Activated T-cell treated with anti-CD3 and anti-CD28 coated beads, Interleukin-2, amount 50 U/mL, for 24 hours (primary cell): ENCODE measurements at regions not wholly inside any gene's neighbourhood (a gene's known extent, or its start where the extent isn't known, plus 50 kb on each side); places are given as distances from the start of the nearest gene placed in this dataset.

ENCODE experiments used
- DNase-seq: peaks from one replicate; pipeline ENCODE4 v3.0.0-alpha.2; 2020
- H3K27ac Mint-ChIP-seq: 2 replicates; pipeline ENCODE4 v1.8.0; 2020; ENCODE audit warnings: mild to moderate bottlenecking, mixed read lengths
- H3K27me3 Mint-ChIP-seq: 2 replicates; pipeline ENCODE4 v1.8.0; 2020; ENCODE audit warnings: mixed read lengths
- H3K36me3 Mint-ChIP-seq: 2 replicates; pipeline ENCODE4 v1.8.0; 2020; ENCODE audit warnings: low read depth, mixed read lengths
- H3K4me1 Mint-ChIP-seq: 2 replicates; pipeline ENCODE4 v1.8.0; 2020; ENCODE audit warnings: low read depth, mixed read lengths
- H3K4me3 Mint-ChIP-seq: 2 replicates; pipeline ENCODE4 v1.8.0; 2020; ENCODE audit warnings: mild to moderate bottlenecking, moderate library complexity, mixed read lengths
- H3K9me3 Mint-ChIP-seq: 2 replicates; pipeline ENCODE4 v1.8.0; 2020; ENCODE audit warnings: mixed read lengths

DNA sequence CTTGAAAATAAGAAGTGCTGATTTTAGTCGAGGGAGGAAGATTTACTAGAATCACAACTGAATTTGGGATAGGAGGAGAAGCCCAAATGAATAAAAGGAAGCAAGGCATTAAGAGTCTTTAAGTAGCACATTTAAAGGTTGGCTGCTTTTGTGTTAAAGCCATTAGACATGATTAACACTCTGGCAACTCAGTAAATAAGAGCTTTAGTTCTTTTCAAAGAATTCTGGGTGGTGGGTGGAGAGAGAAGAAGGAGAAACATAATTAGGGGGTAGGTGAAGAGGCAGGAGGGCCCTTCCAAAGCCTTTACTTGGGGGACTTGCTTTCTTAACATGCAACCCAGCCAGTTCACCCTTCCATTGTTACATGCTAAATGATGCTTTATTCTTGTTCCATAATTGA lies 284.6 kb upstream of the SEL1L start:
- Mint-ChIP-seq H3K4me3 (no peak overlapping the region), H3K27me3 (no peaks in the 10 kb centered on the region), H3K36me3 (no peaks in the 10 kb centered on the region), H3K27ac (no peak overlapping the region), H3K9me3 (peaks cover 4% of the 10 kb centered on the region), H3K4me1 (no peaks in the 10 kb centered on the region)
- DNase-seq, result no peak

DNA sequence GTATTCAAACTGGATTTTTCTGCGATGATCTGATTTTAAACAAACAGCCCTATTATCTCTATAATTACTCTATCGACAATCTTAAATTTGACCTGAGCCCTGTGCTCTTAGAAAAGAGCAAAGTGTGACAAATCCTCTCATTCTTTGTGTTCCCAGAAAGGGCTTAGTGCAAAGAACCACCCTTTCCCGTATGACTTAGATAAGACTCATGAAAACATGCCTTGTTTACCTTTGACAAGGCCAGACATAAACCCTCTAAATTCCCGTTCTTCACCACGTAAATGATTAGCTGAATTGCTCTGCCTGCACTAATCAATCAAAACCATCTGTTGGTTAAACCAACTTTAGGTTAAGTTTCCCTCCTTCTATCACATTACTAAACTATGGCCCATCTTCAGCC lies 285.7 kb upstream of the SEL1L start:
- peaks cover 4% of the 10 kb centered on the region for H3K9me3 Mint-ChIP-seq
- H3K36me3 Mint-ChIP-seq, result no peaks in the 10 kb centered on the region
- no peaks in the 10 kb centered on the region for H3K4me1 Mint-ChIP-seq
- no peak overlapping the region for H3K4me3 Mint-ChIP-seq
- no peak for DNase-seq
- H3K27me3 Mint-ChIP-seq, result no peaks in the 10 kb centered on the region
- no peak overlapping the region for H3K27ac Mint-ChIP-seq

DNA sequence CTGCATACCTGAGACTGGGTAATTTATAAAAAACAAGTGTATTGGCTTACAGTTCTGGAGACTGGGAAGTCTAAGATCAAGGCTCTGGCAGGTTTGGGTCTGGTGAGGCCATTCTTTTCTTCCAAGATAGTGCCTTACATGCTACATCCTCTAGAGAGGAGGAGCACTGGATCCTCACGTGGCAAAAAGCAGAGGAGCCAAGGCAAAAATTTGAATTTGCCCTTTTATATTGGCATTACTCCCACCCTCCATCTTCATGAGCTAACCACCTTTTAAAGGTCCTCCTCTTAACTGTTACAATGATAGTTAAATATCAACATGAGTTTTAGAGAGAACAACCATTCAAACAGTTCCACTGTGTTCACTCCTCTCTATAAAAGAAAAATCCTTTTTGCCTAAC lies 286.3 kb upstream of the SEL1L start:
- H3K4me1 Mint-ChIP-seq, result no peaks in the 10 kb centered on the region
- no peaks in the 10 kb centered on the region for H3K27me3 Mint-ChIP-seq
- H3K36me3 Mint-ChIP-seq, result no peaks in the 10 kb centered on the region
- H3K27ac Mint-ChIP-seq, result no peak overlapping the region
- peaks cover 4% of the 10 kb centered on the region for H3K9me3 Mint-ChIP-seq
- DNase-seq, result no peak
- no peak overlapping the region for H3K4me3 Mint-ChIP-seq

DNA sequence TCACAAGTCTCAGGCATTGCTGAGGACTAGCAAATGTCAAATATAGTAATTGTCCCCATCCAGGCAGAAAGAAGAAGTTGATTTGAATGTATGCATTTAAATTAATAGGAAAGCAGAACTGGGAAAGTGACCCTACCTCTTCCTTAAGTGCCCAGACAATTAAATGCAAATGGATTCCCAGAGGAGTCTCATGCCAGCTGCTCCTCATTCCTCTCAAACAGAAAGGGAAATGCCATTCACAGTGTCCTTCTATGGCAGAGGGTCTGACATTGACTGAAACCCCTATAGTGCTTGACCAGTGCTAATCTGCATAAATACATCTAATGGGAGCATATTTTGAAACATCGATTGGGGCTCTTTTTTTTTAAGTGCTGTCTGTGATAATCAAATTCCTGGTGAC lies 292.4 kb upstream of the SEL1L start:
- Mint-ChIP-seq H3K4me3 (no peak overlapping the region), H3K27ac (no peak overlapping the region), H3K36me3 (no peaks in the 10 kb centered on the region), H3K27me3 (no peaks in the 10 kb centered on the region), H3K9me3 (peaks cover 8% of the 10 kb centered on the region), H3K4me1 (no peaks in the 10 kb centered on the region)
- no peak for DNase-seq

DNA sequence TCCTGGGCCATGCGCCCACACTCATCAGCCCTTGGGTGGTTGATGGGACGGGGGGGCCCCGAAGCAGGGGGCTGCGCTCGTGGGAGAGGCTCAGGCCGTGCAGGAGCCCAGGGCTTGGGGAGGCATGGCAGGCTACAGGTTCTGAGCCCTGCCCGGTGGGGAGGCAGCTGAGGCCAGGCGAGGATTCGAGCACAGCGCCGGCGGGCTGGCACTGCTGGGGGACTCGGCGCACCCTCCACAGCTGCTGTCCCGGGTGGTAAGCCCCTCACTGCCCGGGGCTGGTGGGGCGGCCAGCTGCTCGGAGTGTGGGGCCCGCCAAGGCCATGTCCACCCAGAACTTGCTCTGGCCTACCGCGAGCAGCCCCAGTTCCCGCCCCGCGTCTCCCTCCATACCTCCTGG lies 295.8 kb upstream of the SEL1L start:
- H3K27ac Mint-ChIP-seq, result no peak overlapping the region
- no peak overlapping the region for H3K4me3 Mint-ChIP-seq
- no peaks in the 10 kb centered on the region for H3K27me3 Mint-ChIP-seq
- no peak for DNase-seq
- no peaks in the 10 kb centered on the region for H3K36me3 Mint-ChIP-seq
- peaks cover 4% of the 10 kb centered on the region for H3K9me3 Mint-ChIP-seq
- no peaks in the 10 kb centered on the region for H3K4me1 Mint-ChIP-seq

DNA sequence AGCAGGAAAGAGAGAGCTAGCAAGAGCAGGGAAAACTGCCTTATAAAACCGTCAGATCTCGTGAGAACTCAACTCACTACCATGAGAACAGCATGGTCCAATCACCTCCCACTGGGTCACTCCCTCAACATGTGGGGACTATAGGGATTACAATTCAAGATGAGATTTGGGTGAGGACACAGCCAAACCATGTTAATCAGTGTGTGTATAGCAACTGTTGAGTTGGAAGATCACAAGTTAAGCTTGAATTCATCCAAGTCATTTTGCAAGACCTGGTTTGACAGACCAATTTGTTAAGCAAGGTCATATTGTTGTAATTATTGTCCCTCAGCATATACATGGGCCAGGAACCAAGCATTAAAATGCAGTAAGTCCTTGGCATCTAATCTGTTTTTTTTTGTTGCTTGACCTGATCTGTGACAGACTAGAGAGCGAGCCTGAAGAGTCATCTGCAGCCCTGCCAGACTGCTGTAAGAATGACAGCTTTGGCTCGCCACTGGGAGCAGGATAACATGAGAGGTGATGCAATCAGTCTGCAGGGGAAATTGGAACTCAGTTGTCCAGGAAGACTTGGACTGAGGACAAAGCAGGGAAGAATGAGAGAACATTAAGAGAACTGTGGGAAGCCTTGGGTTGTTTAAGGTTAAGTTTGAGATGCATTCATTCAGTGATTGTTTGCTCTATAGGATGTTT lies 297.6 kb upstream of the SEL1L start:
- no peaks in the 10 kb centered on the region for H3K36me3 Mint-ChIP-seq
- DNase-seq, result no peak
- no peaks in the 10 kb centered on the region for H3K27me3 Mint-ChIP-seq
- H3K9me3 Mint-ChIP-seq, result peaks cover 11% of the 10 kb centered on the region
- no peak overlapping the region for H3K27ac Mint-ChIP-seq
- no peaks in the 10 kb centered on the region for H3K4me1 Mint-ChIP-seq
- no peak overlapping the region for H3K4me3 Mint-ChIP-seq

DNA sequence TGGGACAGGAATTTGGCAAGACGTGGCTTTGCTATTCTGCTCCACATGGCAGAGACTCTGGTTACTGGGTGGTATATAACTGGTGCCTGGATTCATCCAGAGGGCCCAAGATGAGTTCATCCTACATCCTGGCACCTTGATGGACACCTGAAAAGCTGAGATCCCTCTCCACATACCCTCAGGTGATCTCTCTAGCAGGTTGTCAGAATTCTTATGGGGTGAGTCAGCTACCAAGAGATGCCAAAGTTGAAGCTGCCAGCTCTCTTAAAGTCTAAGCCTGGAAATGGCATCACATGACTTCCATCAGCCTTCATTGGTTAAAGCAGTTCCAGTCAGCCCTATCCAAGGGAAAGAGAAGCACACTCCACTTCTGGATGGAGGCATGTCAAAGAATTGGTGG lies 300.7 kb upstream of the SEL1L start:
- H3K9me3 Mint-ChIP-seq, result peaks cover 16% of the 10 kb centered on the region
- no peaks in the 10 kb centered on the region for H3K36me3 Mint-ChIP-seq
- no peak for DNase-seq
- H3K4me1 Mint-ChIP-seq, result no peaks in the 10 kb centered on the region
- no peak overlapping the region for H3K27ac Mint-ChIP-seq
- H3K27me3 Mint-ChIP-seq, result no peaks in the 10 kb centered on the region
- H3K4me3 Mint-ChIP-seq, result no peak overlapping the region

DNA sequence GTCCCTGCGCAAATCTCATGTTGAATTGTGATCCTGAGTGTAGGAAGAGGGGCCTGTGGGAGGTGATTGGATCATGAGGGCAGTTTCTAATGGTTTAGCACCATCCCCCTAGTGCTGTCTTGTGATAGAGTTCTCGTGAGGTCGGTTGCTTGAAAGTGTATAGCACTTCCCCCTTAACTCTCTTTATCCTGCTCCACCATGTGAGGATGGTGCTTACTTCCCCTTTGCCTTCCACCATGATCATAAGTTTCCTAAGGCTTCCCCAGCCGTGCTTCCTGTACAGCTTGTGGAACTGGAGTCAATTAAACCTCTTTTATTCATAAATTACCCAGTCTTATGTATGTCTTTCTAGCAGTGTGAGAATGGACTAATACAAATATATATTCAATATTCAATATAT lies 303.7 kb upstream of the SEL1L start:
- H3K4me1 Mint-ChIP-seq, result no peaks in the 10 kb centered on the region
- H3K36me3 Mint-ChIP-seq, result no peaks in the 10 kb centered on the region
- no peaks in the 10 kb centered on the region for H3K27me3 Mint-ChIP-seq
- DNase-seq, result no peak
- no peak overlapping the region for H3K27ac Mint-ChIP-seq
- peaks cover 16% of the 10 kb centered on the region for H3K9me3 Mint-ChIP-seq
- no peak overlapping the region for H3K4me3 Mint-ChIP-seq

DNA sequence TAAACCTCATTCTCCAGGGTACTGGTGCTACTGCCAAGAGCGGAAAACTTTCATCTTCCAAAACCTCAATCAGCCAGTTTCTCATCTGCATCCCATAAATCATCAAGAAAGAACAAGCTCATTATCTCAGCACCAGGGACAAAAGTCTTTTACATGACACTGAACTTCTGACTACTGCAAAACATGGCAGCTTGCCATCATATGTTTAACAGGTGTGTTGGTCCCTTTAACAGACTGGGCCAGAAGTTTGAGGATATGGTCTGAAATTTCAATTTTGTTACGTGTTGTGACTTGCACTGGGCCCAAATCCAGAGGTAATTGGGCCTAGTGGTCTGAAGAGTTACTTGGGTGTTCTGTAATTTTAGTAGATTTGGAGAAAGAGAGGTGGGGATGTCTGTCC lies 305.4 kb upstream of the SEL1L start:
- Mint-ChIP-seq H3K36me3 (no peaks in the 10 kb centered on the region), H3K4me3 (no peak overlapping the region), H3K4me1 (no peaks in the 10 kb centered on the region), H3K27ac (no peak overlapping the region), H3K9me3 (peaks cover 16% of the 10 kb centered on the region), H3K27me3 (no peaks in the 10 kb centered on the region)
- DNase-seq, result no peak

DNA sequence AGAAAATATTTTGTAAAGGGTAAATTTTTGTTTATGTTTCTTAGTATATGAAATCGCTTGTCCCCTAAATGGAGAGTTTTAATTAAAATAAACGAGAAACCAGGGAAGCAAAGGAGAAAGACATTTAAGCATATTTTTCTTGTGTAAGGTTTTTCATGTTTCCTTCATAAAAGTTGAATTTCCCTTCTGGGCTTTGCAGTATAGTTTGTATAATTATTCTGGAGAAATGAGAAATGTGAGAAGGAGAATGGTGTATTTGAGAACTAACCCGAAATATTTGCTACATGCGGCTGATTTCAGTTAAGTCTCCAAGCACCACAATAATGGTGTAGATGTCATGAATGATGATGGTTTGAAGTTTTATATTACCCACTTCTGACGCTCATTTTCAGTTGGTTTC lies 307.7 kb upstream of the SEL1L start:
- Mint-ChIP-seq H3K4me1 (no peaks in the 10 kb centered on the region), H3K4me3 (no peak overlapping the region), H3K9me3 (peaks cover 8% of the 10 kb centered on the region), H3K36me3 (no peaks in the 10 kb centered on the region), H3K27ac (no peak overlapping the region), H3K27me3 (no peaks in the 10 kb centered on the region)
- no peak for DNase-seq

DNA sequence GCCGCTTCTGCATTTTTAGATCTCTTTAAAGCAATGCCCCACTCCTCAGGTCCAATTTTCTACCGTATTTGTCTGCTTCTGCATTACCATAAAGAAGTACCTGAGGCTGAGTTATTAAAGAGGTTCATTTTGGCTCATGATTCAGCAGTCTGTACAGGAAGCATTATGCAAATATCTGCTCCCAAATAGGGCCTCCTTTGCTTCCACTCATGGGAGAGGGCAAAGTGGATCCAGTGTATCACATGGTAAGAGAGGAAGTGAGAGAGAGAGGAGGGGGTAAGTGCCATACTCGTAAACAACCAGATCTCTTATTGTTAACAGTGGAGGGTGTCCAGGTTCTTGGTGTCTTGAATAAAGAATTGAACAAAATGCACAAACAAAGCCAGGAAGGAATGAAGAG lies 316.1 kb upstream of the SEL1L start:
- no peak for DNase-seq
- Mint-ChIP-seq H3K4me3 (no peak overlapping the region), H3K4me1 (no peaks in the 10 kb centered on the region), H3K9me3 (peaks cover 26% of the 10 kb centered on the region), H3K36me3 (no peaks in the 10 kb centered on the region), H3K27me3 (no peaks in the 10 kb centered on the region), H3K27ac (no peak overlapping the region)

DNA sequence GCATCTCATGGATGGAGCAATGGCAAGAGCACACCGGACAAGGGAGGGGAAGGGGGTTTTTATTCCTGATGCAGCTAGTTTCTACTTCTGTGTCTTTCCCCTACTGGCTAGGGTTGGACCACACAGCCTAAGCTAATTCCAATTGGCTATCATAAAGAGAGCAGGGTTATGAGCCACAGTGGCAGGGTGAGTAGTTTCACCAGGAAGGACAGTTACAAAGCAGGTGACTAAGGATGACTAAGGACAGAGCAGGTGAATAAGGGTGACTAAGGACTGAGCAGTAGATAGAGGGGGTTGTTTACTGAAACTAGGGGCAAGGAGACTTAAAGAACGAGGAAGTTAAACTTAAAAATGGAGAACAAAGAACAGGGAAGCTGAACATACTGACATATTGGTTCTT lies 321.4 kb upstream of the SEL1L start:
- Mint-ChIP-seq H3K9me3 (peaks cover 34% of the 10 kb centered on the region), H3K27ac (no peak overlapping the region), H3K36me3 (no peaks in the 10 kb centered on the region), H3K4me1 (no peaks in the 10 kb centered on the region), H3K4me3 (no peak overlapping the region), H3K27me3 (no peaks in the 10 kb centered on the region)
- no peak for DNase-seq

DNA sequence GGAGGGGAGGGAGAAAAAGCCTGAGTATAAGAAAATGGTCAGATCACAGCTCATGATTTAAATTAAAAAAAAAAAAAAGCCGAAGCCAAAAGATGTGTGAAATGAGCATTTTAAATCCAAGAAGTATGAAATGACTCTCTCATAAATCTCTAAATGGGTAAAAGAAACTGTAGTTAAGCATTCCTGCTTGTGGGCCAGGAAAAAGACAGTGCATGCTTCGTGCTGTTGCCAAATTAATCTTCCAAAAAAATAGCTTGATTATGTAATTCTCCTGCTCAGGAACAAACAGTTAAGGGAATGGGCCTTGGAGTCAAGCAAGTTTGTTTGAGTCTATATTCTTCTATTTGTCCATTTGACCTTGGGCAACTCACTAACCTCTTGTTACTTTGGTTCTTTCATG lies 325.4 kb upstream of the SEL1L start:
- Mint-ChIP-seq H3K4me3 (no peak overlapping the region), H3K9me3 (peaks cover 33% of the 10 kb centered on the region), H3K36me3 (no peaks in the 10 kb centered on the region), H3K4me1 (no peaks in the 10 kb centered on the region), H3K27me3 (no peaks in the 10 kb centered on the region), H3K27ac (no peak overlapping the region)
- DNase-seq, result no peak

DNA sequence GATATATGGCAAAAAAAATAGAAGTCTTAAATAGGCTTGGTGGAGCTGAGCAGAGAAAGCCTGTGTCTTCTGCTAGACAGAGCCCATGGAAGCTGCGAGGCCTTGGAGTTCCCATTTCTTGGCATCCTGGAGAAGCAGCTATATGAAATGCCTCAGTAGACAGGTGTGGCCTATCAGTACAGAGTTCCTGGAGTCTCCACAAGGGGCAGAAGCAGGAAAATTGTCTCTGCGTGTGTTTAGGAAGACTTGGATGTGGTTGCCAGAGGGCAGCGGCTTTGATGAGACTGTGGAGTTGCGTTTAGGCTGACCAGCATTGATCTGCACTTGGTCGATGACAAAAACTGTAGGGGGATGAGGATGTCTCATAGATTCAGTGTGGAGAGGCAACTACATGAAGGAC lies 334.5 kb upstream of the SEL1L start:
- no peaks in the 10 kb centered on the region for H3K4me1 Mint-ChIP-seq
- H3K4me3 Mint-ChIP-seq, result no peak overlapping the region
- DNase-seq, result no peak
- H3K36me3 Mint-ChIP-seq, result no peaks in the 10 kb centered on the region
- peaks cover 13% of the 10 kb centered on the region for H3K9me3 Mint-ChIP-seq
- H3K27ac Mint-ChIP-seq, result no peak overlapping the region
- no peaks in the 10 kb centered on the region for H3K27me3 Mint-ChIP-seq

DNA sequence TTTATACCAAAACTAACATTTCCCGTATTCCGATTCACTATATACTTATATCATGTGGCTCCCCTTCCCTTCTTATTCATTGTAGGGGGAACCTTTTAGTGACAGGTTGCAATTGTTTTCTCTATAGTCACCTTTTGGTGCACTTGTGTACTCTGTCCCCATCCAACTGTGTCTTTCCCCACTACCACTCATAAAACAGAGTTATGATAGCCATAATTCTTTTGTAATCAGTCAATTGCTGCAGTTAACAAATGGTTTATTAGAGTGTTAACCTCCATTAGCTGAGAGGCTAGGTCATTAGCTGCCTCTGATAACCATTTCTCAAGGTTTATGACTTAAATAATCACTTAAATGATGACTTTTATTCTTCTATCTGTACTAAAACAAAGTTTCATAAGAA lies 338.1 kb upstream of the SEL1L start:
- no peak for DNase-seq
- H3K9me3 Mint-ChIP-seq, result peaks cover 18% of the 10 kb centered on the region
- H3K27me3 Mint-ChIP-seq, result no peaks in the 10 kb centered on the region
- H3K36me3 Mint-ChIP-seq, result no peaks in the 10 kb centered on the region
- H3K4me3 Mint-ChIP-seq, result no peak overlapping the region
- H3K4me1 Mint-ChIP-seq, result no peaks in the 10 kb centered on the region
- no peak overlapping the region for H3K27ac Mint-ChIP-seq

DNA sequence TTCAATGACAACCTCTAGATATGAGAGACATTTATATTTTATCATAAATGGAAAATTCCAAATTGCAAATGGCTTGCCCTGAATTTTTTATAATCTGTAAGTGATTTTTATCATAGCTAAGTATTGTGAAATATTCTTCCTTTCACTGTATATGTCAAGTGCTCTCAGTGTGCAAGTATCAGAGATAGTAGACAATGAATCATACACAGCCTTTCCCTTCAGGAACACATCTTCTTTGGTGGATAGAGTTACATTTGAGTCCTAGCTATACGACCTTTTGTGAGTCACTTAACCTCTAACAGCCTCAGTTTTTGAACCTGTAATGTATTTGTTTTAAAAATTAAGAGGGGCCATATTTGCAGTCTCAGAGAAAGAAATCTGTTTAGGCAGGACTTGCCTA lies 350.7 kb upstream of the SEL1L start:
- no peak for DNase-seq
- Mint-ChIP-seq H3K36me3 (no peaks in the 10 kb centered on the region), H3K27ac (no peak overlapping the region), H3K4me1 (no peaks in the 10 kb centered on the region), H3K9me3 (peaks cover 8% of the 10 kb centered on the region), H3K27me3 (no peaks in the 10 kb centered on the region), H3K4me3 (no peak overlapping the region)
